ENCODE measurements at regions not wholly inside any gene's neighbourhood (a gene's known extent, or its start where the extent isn't known, plus 50 kb on each side); places are given as distances from the start of the nearest gene placed in this dataset.
"Not testable (repeated sequence)": the region's sequence is repeated elsewhere in the genome, so short reads cannot be mapped to it uniquely, and the experiment has no call there.

DNA sequence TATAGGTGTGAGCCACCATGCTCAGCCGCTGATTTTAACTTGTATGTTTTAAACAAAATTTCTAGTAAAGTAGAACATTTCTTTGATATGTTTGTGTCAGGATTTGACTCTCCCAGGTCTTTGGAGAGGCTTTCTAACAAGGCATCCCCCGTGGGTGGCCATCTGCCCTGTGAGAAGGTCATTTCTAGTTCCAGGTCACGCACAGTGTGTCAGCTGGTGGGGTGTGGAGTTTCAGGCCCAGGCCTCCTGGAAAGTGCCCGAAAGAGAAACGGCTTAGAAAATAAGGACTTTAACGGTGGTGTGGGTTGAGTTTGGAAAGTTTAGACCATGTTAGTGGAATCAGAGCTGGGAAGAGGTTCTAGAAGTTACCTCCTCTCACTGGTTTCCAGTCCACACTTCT, 61.0 kb downstream of the SPDYE17 start:
- H3K4me1 ChIP-seq; intact Hi-C loops (cut with DNase I); H3K27me3 ChIP-seq; ATAC-seq; H3K36me3 ChIP-seq; H3K9me3 ChIP-seq; DNase-seq; H3K4me3 ChIP-seq; H3K27ac ChIP-seq: not testable (repeated sequence)
- 82 to 96% (median 89%) methylated on average over 1 to 2 of the region's 6 CpGs for WGBS, 4 donors

GRCh38 chr7:76969892-76970291, 62.3 kb downstream of the SPDYE17 start:
- WGBS, 4 donors = 89 to 99% (median 95%) methylated on average over 1 to 7 of the region's 7 CpGs
- intact Hi-C loops (cut with DNase I); H3K4me1 ChIP-seq; H3K27ac ChIP-seq; H3K4me3 ChIP-seq; H3K27me3 ChIP-seq; DNase-seq; H3K36me3 ChIP-seq; H3K9me3 ChIP-seq: not testable (repeated sequence)
- peak in 1 of 4 donors; percentile 7 for ATAC-seq

DNA sequence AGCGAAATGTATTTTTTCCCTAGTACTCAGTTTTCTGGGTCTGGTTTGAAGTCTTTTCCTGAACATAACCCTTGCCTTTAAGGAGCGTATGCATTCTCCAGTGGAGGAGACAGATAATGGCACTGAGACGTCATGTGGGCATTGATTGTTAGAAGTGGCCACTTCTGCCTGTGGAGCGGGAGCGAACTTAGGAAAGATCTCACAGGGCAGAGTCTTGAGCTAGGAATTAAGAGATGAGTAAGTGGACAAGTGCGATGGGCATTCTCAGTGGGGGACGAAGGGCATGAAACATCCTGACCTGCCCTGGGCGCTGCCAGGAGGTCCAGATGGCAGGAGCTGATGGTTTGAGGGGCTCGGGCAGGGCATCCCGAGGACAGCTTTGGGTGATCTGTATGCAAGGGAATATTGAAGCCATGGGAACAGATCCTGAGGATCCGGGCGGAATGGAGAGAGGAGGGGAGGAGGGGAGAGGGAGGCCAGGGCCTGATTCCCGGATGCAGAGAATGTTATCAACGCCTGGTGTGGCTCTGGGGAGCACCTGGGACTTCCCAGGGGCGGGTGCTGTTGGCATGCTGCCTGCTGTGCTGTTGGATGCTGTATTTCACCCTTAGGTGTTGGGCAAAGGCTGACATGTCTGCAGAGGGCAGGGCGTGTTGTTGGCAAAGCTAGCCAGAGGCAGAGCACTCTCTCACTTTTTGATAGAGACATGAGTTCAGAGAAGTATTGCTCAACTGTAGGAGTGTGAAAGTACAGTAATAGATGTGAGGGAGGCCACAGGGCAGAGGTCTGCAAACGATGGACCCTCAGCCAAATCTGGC, 66.2 kb downstream of the SPDYE17 start:
- H3K9me3 ChIP-seq; H3K27ac ChIP-seq; intact Hi-C loops (cut with DNase I); H3K4me1 ChIP-seq; DNase-seq; H3K27me3 ChIP-seq; H3K4me3 ChIP-seq; H3K36me3 ChIP-seq: not testable (repeated sequence)
- ATAC-seq = peak; percentile 77 to 95 (median 82)
- 52 to 70% (median 57%) methylated on average over 6 to 10 of the region's 17 CpGs; no CpG with 5 or more reads in 1 of the 4 donors for WGBS, 4 donors

DNA sequence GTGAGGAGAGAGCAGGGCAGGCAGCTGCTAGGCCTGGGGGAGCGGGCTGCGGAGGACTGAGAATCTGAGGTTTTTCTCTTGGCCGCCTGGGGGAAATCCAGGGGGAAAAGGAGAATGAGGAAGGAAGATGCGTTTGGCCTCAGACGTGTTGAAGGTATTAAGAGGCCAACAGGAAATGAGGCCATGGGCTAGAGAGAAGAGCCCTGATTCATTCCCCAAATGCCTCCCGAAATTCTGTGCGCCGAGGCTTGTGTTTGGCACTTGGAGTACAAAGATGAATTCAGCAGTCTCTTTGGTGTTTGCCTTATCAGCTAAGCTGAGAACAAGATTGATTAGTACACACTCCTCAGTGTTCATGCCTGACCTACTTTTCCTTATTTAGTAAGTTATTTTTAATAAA, 68.1 kb downstream of the SPDYE17 start:
- H3K27me3 ChIP-seq; intact Hi-C loops (cut with DNase I); H3K9me3 ChIP-seq; H3K27ac ChIP-seq; H3K4me3 ChIP-seq; DNase-seq; H3K36me3 ChIP-seq; H3K4me1 ChIP-seq: not testable (repeated sequence)
- peak in 3 of 4 donors; percentile 33 to 59 (median 56) for ATAC-seq
- no CpG with 5 or more reads among the region's 8 CpGs for WGBS, 4 donors

DNA sequence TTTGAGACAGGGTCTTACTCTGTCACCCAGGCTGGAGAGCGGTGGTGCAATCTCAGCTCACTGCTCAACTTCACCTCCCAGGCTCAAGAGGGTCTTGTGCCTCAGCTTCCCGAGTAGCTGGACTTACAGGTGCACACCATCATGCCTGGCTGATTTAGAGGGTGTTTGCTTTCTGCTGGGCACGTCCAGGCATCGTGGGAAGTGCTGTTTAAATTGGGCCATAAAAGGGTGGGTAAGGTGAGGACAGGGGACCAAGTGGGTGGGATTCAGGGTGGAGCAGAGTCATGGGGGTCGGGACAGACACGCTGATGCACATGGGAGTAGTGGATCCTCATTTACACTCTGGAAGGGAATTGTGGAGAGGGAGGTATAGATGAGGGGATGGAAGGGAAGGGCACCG, 69.1 kb downstream of the SPDYE17 start:
- ATAC-seq; intact Hi-C loops (cut with DNase I); H3K27me3 ChIP-seq; H3K9me3 ChIP-seq; H3K4me3 ChIP-seq; DNase-seq; H3K27ac ChIP-seq; H3K36me3 ChIP-seq; H3K4me1 ChIP-seq: not testable (repeated sequence)
- WGBS, 4 donors = 82 to 93% (median 88%) methylated on average over 4 to 6 of the region's 7 CpGs

DNA sequence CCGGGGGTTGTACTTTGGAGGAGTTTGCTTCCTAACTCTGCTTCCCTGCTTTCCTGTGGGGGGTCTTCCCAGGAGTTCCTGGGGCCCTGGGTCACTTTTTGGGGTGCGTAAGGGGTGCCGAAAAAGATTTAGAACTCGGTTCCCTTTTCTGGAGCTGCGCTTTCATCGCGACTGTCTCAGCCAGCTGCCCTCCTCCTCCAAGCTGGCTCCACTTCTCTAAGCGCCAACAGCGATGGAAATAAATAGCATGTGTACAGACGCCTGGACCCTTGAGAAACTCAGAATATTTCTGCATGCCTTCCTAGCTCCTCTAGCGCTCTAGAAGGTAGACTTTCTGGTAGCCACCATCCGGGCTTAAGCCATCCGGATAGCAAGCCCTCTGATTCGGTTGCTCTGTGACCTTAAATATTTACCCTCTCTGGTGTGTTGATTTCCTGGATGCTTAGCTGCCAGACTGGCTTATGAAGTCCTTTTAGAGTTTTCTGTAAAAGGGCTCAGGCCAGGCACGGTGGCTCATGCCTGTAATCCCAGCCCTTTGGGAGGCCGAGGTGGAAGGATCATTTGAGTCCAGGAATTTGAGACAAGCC, 71.7 kb downstream of the SPDYE17 start:
- DNase-seq, H3K27ac ChIP-seq: not testable (repeated sequence)

GRCh38 chr7:76959573-76960399, 72.4 kb downstream of the SPDYE17 start:
- H3K36me3 ChIP-seq; DNase-seq; intact Hi-C loops (cut with DNase I); H3K9me3 ChIP-seq; H3K27ac ChIP-seq; H3K27me3 ChIP-seq; H3K4me1 ChIP-seq: not testable (repeated sequence)
- H3K4me3 ChIP-seq = peak overlapping the region in 2 of 12 donors; percentile 49 to 52
- WGBS, 4 donors = 3% methylated on average over 18 of the region's 69 CpGs; no CpG with 5 or more reads in 3 of the 4 donors
- ATAC-seq = peak; percentile 95 to 99 (median 98)

More for the DNA sequence above, 71.7 kb downstream of the SPDYE17 start:
- H3K4me3 ChIP-seq; intact Hi-C loops (cut with DNase I); H3K36me3 ChIP-seq; H3K9me3 ChIP-seq; H3K27me3 ChIP-seq; H3K4me1 ChIP-seq: not testable (repeated sequence)
- WGBS, 4 donors = no CpG with 5 or more reads among the region's 16 CpGs
- ATAC-seq = peak in 3 of 4 donors; percentile 18 to 48 (median 19)

DNA sequence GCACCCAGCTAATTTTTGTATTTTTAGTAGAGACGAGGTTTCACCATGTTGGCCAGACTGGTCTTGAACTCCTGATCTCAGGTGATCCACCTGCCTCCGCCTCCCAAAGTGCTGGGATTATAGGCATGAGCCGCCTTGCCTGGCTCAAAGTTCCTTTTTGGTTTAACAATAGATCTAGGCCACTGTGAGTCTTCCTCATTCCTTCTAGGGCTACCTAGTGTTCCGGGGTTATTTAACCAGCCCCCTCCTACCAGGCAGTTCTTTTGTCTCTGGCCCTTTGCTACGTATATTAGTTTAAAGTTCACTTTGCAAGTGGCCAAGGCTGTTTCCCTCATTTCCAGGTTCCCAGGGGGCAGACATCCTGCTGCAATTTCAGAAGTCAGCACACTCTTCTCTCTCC, 75.6 kb downstream of the SPDYE17 start:
- ATAC-seq; intact Hi-C loops (cut with DNase I); H3K27me3 ChIP-seq; H3K9me3 ChIP-seq; H3K4me3 ChIP-seq; H3K27ac ChIP-seq; DNase-seq; H3K36me3 ChIP-seq; H3K4me1 ChIP-seq: not testable (repeated sequence)
- 27% methylated on average over 1 of the region's 5 CpGs; no CpG with 5 or more reads in 3 of the 4 donors for WGBS, 4 donors

DNA sequence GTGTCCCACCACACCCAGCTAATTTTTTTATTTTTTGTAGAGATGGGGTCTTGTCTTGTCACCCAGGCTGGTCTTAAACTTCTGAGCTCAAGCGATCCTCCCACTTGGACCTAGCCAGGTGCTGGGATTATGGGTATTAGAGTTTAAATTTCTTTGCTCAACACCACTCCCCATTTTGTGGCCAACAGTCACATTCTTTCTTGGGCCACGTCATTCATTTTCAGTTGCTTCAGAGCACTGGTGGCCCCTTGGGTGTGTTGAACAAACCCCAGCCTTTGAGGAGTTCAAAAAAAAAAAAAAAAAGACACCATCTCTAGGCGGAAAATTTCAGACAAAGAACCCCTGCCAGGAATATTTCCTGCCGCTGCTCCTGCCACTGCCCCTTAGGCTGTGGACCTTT, 77.0 kb downstream of the SPDYE17 start:
- H3K4me1 ChIP-seq; H3K4me3 ChIP-seq; H3K36me3 ChIP-seq; H3K9me3 ChIP-seq; H3K27me3 ChIP-seq; intact Hi-C loops (cut with DNase I); DNase-seq; H3K27ac ChIP-seq: not testable (repeated sequence)
- peak in 1 of 4 donors; percentile 44 for ATAC-seq
- WGBS, 4 donors = 20 to 100% (median 72%) methylated on average over 1 to 2 of the region's 4 CpGs

DNA sequence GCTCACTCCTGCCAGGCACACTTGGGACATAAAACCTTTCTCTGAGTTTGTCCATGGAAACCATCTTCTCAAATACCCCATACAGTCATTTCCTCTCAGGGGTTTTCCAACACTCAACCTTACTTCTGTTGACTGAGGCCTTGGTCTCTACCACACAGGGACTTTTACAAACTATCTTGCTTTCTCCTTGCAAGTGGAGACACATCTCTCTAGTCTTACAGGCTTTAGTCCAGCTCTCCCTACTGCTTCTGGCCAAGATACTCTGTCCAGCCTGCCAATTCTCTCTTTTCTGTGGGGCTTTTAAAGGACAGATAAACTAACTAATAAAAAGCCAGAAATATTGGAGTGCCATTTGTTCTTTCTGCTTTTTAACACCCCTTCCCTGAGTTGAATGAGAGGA, 87.6 kb downstream of the SPDYE17 start:
- H3K27me3 ChIP-seq; H3K27ac ChIP-seq; H3K9me3 ChIP-seq; DNase-seq; intact Hi-C loops (cut with DNase I); H3K36me3 ChIP-seq; H3K4me3 ChIP-seq; ATAC-seq; H3K4me1 ChIP-seq: not testable (repeated sequence)

Data from heart left ventricle (tissue), 16 donors.